ENCODE measurements at regions not wholly inside any gene's neighbourhood (a gene's known extent, or its start where the extent isn't known, plus 50 kb on each side); places are given as distances from the start of the nearest gene placed in this dataset.

GRCh38 chr6:139687055-139687454 is 312.6 kb upstream of the CITED2 start:
- TF ChIP-seq POLR2A (IDR thresholded peaks at IDR 0.05) = no peak
- TF ChIP-seq CTCF (IDR thresholded peaks at IDR 0.05) = no peak
- no peak for TF ChIP-seq POLR2AphosphoS5 (IDR thresholded peaks at IDR 0.05)
- no peak for TF ChIP-seq EP300 (IDR thresholded peaks at IDR 0.05)
- Histone ChIP-seq H3K4me3 (no peak overlapping the region), H3K27ac (no peak overlapping the region), H3K4me1 (no peaks in the 10 kb centered on the region), H3K36me3 (no peaks in the 10 kb centered on the region), H3K9me3 (no peaks in the 10 kb centered on the region), H3K27me3 (no peaks in the 10 kb centered on the region)
- 69 to 100% methylated on average over 1 to 2 of the region's 2 CpGs for WGBS, 2 donors (ENCODE audit: low coverage in 1 of 2)
- ATAC-seq = no peak

GRCh38 chr6:139686308-139686707 is 311.9 kb upstream of the CITED2 start:
- no peaks in the 10 kb centered on the region for H3K4me1 ChIP-seq
- H3K27me3 ChIP-seq = no peaks in the 10 kb centered on the region
- 85 to 90% methylated on average over 4 to 5 of the region's 5 CpGs for WGBS, 2 donors (ENCODE audit: low coverage in 1 of 2)
- no peaks in the 10 kb centered on the region for H3K36me3 ChIP-seq
- no peaks in the 10 kb centered on the region for H3K9me3 ChIP-seq
- TF ChIP-seq EP300 (IDR thresholded peaks at IDR 0.05) = no peak
- TF ChIP-seq CTCF (IDR thresholded peaks at IDR 0.05) = no peak
- TF ChIP-seq POLR2AphosphoS5 (IDR thresholded peaks at IDR 0.05) = no peak
- no peak for TF ChIP-seq POLR2A (IDR thresholded peaks at IDR 0.05)
- ATAC-seq = peak; percentile 69
- no peak overlapping the region for H3K4me3 ChIP-seq
- H3K27ac ChIP-seq = no peak overlapping the region

- Histone ChIP-seq H3K27ac (no peak overlapping the region), H3K27me3 (no peaks in the 10 kb centered on the region), H3K36me3 (no peaks in the 10 kb centered on the region), H3K4me1 (no peaks in the 10 kb centered on the region), H3K4me3 (no peak overlapping the region), H3K9me3 (no peaks in the 10 kb centered on the region)
- no peak for ATAC-seq
- TF ChIP-seq POLR2A (IDR thresholded peaks at IDR 0.05) (no peak), POLR2AphosphoS5 (IDR thresholded peaks at IDR 0.05) (no peak), CTCF (IDR thresholded peaks at IDR 0.05) (no peak), EP300 (IDR thresholded peaks at IDR 0.05) (no peak)
These were observed 310.6 kb upstream of the CITED2 start for GRCh38 chr6:139685009-139685408.

DNA sequence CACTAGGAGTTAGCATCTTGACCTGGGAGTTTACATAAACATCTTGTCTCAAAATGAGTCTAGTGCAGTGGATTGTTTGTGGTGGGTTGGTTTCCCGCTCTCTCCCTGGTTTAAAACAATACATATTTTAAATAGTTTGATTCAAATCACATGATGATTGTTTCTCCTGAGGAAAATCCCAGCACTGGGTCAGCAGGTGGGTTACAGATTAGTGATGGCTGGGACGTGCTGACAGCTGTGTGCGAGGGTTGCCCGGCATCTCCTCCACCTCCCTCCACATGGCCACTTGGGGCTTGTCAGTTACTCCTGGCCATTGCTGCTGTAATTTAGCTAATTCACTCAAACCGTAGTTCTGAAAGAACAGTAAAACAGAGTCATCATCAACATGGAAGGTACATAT is 306.4 kb upstream of the CITED2 start:
- H3K27me3 ChIP-seq = no peaks in the 10 kb centered on the region
- no peaks in the 10 kb centered on the region for H3K9me3 ChIP-seq
- TF ChIP-seq EP300 (IDR thresholded peaks at IDR 0.05) (no peak), CTCF (IDR thresholded peaks at IDR 0.05) (no peak), POLR2AphosphoS5 (IDR thresholded peaks at IDR 0.05) (no peak), POLR2A (IDR thresholded peaks at IDR 0.05) (no peak)
- ATAC-seq = no peak
- H3K4me1 ChIP-seq = peaks cover 0 to 7% (median 0%) of the 10 kb centered on the region in 3 donors
- H3K4me3 ChIP-seq = no peak overlapping the region
- WGBS, 2 donors (ENCODE audit: low coverage in 1 of 2) = 78 to 81% methylated on average over 4 to 5 of the region's 5 CpGs
- H3K36me3 ChIP-seq = no peaks in the 10 kb centered on the region
- no peak overlapping the region for H3K27ac ChIP-seq

GRCh38 chr6:139679516-139680179 is 305.2 kb upstream of the CITED2 start:
- Histone ChIP-seq H3K4me3 (no peak overlapping the region), H3K27me3 (no peaks in the 10 kb centered on the region), H3K27ac (no peak overlapping the region), H3K36me3 (no peaks in the 10 kb centered on the region), H3K9me3 (no peaks in the 10 kb centered on the region), H3K4me1 (peaks cover 0 to 7% (median 0%) of the 10 kb centered on the region in 3 donors)
- ATAC-seq = no peak
- 83 to 97% methylated on average over 3 of the region's 3 CpGs for WGBS, 2 donors (ENCODE audit: low coverage in 1 of 2)
- no peak for TF ChIP-seq POLR2AphosphoS5 (IDR thresholded peaks at IDR 0.05)
- no peak for TF ChIP-seq CTCF (IDR thresholded peaks at IDR 0.05)
- TF ChIP-seq EP300 (IDR thresholded peaks at IDR 0.05) = no peak
- no peak for TF ChIP-seq POLR2A (IDR thresholded peaks at IDR 0.05)
